Fibroblast of pulmonary artery (primary cell): ENCODE measurements at regions not wholly inside any gene's neighbourhood (a gene's known extent, or its start where the extent isn't known, plus 50 kb on each side); places are given as distances from the start of the nearest gene placed in this dataset.

Experiments used
- DNase-seq: peaks from one replicate; pipeline ENCODE4 v3.0.0-alpha.2; 2010; ENCODE audit warnings: low read depth
- H3K4me3 ChIP-seq: replicated peaks from 2 replicates; pipeline ENCODE4 v1.5.1; 2011; ENCODE audit warnings: low read depth, mild to moderate bottlenecking, control low read depth, low read length, moderate library complexity
- TF ChIP-seq, protein P1 (sequence below): IDR thresholded peaks from 2 replicates; pipeline ENCODE4 v1.5.1; 2011; ENCODE audit warnings: mild to moderate bottlenecking, control low read depth, low read length, inconsistent platforms; ENCODE audit errors: missing control alignments

GRCh38 chr16:64225036-64225435, 896.8 kb downstream of the CDH11 start:
- H3K4me3 ChIP-seq, result no peak overlapping the region
- TF ChIP-seq, protein P1, sequence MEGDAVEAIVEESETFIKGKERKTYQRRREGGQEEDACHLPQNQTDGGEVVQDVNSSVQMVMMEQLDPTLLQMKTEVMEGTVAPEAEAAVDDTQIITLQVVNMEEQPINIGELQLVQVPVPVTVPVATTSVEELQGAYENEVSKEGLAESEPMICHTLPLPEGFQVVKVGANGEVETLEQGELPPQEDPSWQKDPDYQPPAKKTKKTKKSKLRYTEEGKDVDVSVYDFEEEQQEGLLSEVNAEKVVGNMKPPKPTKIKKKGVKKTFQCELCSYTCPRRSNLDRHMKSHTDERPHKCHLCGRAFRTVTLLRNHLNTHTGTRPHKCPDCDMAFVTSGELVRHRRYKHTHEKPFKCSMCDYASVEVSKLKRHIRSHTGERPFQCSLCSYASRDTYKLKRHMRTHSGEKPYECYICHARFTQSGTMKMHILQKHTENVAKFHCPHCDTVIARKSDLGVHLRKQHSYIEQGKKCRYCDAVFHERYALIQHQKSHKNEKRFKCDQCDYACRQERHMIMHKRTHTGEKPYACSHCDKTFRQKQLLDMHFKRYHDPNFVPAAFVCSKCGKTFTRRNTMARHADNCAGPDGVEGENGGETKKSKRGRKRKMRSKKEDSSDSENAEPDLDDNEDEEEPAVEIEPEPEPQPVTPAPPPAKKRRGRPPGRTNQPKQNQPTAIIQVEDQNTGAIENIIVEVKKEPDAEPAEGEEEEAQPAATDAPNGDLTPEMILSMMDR, result no peak
- DNase-seq, result no peak

GRCh38 chr16:64217789-64218535, 903.9 kb downstream of the CDH11 start:
- DNase-seq, result no peak
- TF ChIP-seq, protein P1, result no peak
- H3K4me3 ChIP-seq, result no peak overlapping the region

- TF ChIP-seq, protein P1, result no peak
- H3K4me3 ChIP-seq, result no peak overlapping the region
- no peak for DNase-seq
These were observed 906.1 kb downstream of the CDH11 start for GRCh38 chr16:64215730-64216129.

DNA sequence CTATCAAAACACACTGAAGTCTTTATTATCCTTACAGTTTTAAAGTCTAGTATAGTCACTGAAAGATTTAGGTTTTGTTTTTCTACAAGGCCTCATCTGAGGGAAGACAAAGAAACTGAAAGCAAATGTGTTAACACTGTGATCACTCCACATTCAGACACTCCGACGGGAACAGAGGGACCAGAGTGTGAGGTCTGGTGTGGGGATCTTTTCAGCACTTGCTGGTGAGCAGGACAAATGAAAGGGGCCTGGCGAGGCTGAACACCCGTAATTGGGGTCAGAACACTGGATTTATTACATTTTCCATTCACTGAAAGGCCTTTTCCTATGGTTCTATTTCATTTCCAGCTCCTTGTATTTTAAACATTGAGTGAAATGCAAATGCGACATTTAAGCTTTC, 910.5 kb downstream of the CDH11 start:
- no peak for DNase-seq
- H3K4me3 ChIP-seq, result no peak overlapping the region
- TF ChIP-seq, protein P1, result no peak

- H3K4me3 ChIP-seq, result no peak overlapping the region
- peak; percentile 45 for DNase-seq
- TF ChIP-seq, protein P1, result no peak
These were observed 915.0 kb downstream of the CDH11 start for GRCh38 chr16:64206862-64207261.

- no peak for DNase-seq
- no peak overlapping the region for H3K4me3 ChIP-seq
- TF ChIP-seq, protein P1, result no peak
These were observed 918.7 kb downstream of the CDH11 start for GRCh38 chr16:64203126-64203525.

DNA sequence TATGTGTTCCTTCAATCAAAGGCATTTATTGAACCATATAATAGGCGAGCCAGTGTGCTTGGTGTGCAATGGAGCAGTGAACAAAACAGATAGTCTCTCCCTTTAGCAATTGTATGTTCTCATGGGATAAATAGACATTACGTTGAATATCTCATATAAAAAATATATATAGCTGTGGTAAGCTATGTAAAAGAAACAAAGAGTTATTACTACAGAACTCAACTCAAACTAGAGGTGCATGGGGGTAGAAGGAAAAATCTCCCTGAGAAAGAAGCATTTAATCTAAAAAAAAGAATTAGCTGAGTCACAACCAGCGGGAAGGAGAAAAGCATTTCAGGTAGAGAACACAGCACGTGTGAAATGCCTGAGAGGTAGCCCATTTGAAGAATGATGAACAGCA, 919.3 kb downstream of the CDH11 start:
- DNase-seq, result no peak
- no peak overlapping the region for H3K4me3 ChIP-seq
- TF ChIP-seq, protein P1, result no peak
